ENCODE measurements at regions not wholly inside any gene's neighbourhood (a gene's known extent, or its start where the extent isn't known, plus 50 kb on each side); places are given as distances from the start of the nearest gene placed in this dataset.

- TF ChIP-seq POLR2AphosphoS5 (IDR thresholded peaks at IDR 0.05; ENCODE audit: low read depth, low read length) (no peak), RAD21 (IDR thresholded peaks at IDR 0.05 in 1 of 2, conservative IDR thresholded peaks at IDR 0.05 in 1 of 2; ENCODE audit: low read depth in 2 of 2, low read length in 2 of 2) (no peak), CHD2 (IDR thresholded peaks at IDR 0.05; ENCODE audit: low read length) (no peak), TAF1 (IDR thresholded peaks at IDR 0.05; ENCODE audit: low read depth, low read length) (no peak), MAX (IDR thresholded peaks at IDR 0.05) (no peak), POLR2A (IDR thresholded peaks at IDR 0.05; ENCODE audit: control extremely low read depth in 1 of 2, low read depth in 2 of 2, low read length in 2 of 2) (no peak), JUND (IDR thresholded peaks at IDR 0.05; ENCODE audit: low read length) (no peak), TBP (IDR thresholded peaks at IDR 0.05; ENCODE audit: low read depth, low read length) (no peak)
- TF ChIP-seq, protein P1, sequence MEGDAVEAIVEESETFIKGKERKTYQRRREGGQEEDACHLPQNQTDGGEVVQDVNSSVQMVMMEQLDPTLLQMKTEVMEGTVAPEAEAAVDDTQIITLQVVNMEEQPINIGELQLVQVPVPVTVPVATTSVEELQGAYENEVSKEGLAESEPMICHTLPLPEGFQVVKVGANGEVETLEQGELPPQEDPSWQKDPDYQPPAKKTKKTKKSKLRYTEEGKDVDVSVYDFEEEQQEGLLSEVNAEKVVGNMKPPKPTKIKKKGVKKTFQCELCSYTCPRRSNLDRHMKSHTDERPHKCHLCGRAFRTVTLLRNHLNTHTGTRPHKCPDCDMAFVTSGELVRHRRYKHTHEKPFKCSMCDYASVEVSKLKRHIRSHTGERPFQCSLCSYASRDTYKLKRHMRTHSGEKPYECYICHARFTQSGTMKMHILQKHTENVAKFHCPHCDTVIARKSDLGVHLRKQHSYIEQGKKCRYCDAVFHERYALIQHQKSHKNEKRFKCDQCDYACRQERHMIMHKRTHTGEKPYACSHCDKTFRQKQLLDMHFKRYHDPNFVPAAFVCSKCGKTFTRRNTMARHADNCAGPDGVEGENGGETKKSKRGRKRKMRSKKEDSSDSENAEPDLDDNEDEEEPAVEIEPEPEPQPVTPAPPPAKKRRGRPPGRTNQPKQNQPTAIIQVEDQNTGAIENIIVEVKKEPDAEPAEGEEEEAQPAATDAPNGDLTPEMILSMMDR (IDR thresholded peaks at IDR 0.05; ENCODE audit: control extremely low read depth in 1 of 3, insufficient read depth in 1 of 3, low read depth in 1 of 3, low read length in 3 of 3) = no peak
These were observed 131.2 kb downstream of the ZNF280B start for GRCh38 chr22:22377335-22377734.

Data from H1 (cell line).